SIG-M5 treated with dmso at 0.1 percent for 504 hours (cell line): ENCODE measurements at regions not wholly inside any gene's neighbourhood (a gene's known extent, or its start where the extent isn't known, plus 50 kb on each side); places are given as distances from the start of the nearest gene placed in this dataset.
"Not testable (repeated sequence)": the region's sequence is repeated elsewhere in the genome, so short reads cannot be mapped to it uniquely, and the experiment has no call there.

ENCODE experiments used
- DNase-seq: peaks from one replicate; lab custom pipeline; 2025; ENCODE audit not compliant: unreplicated experiment; lab: John Stamatoyannopoulos, UW

- no peak for DNase-seq
Measured at GRCh38 chr2:65749545-65749944, 317.1 kb upstream of the SPRED2 start.

GRCh38 chr2:65747875-65748274, 315.5 kb upstream of the SPRED2 start:
- not testable (repeated sequence) for DNase-seq

DNA sequence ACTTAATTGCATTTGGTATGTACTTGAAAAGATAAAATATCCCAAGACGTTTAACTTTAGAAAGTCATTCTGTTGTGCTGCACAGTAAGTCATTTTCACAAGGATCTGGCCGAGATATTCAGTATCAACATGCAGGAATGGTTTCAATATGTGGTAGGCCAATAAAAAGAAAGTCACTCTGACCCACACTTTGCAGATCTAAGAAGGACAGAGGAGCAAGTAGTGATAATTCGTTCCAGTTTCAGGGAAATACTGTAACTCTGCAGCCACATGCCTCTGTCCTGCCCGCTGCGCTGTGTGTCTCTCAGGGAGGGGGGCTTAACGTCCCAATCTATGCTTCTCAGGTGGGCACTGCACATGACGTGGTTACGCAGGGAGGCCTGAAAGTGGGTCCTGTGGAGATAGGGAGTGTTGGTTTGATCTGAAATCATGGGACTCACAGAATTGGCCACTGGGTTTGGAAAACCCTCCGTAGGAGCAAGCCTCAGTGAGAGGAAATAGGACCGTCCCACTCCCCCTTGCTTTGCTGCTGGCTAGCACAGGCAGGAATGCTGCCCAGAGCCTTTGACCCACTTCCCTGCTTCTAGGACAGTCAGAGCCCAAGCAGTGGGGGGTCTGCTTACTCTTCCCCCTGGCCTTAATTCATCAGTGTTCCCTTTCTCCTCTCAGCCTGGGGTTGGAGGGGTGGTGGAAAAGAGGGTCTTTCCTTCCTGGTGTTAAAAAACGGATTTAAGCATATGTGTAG, 314.7 kb upstream of the SPRED2 start:
- no peak for DNase-seq

DNA sequence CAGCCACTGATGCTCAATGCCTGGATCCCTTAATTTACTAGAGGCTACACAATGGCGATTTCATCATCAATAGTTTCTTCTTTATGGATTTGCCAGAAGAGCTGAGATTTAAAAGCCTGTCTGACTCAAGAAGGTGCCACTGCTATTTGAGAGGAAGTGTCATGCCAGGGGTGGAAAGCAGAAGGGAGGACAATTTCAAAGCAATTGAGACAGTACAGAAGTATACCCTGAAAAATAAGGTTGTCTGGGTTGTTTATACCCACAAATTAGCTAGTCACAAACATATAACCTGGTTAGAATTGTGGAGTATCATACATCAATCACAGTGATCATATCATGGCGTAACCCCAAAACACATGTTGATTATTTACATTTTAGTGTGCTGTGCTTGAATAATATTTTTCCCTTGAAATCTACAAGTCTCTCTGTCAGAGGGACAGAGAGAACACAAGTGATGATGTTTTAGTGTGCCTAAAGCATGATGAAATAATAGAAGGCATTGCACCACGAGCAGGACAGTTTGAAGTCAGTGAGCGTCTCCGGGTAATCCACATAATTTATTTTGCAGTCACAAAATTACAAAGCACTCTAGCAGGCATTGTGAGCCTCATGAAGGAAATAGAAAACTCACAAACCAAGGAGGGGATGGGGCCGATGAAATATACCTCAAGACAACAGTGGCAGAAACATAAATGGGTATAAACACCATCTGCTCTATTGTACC, 312.2 kb upstream of the SPRED2 start:
- no peak for DNase-seq

DNA sequence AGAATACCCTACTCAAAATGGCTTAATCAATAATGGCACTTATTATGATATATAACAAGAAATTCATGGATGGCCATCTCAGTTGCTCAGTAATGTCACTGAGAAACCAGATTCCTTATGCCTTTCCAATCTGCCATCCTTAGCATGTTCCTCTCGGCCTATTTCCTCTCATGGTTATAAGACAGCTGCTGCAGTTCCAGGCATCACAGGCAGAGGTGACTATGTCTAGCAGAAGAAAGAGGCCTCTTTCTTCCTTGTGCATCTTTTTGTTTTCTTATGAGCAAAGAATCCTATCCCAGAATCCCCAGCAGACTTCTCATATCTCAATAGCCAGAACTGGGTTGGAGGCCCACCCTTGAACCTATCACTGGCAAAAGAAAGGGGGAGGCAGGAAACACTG, 310.6 kb upstream of the SPRED2 start:
- DNase-seq = no peak

GRCh38 chr2:65739927-65740326, 307.5 kb upstream of the SPRED2 start:
- DNase-seq = no peak

- no peak for DNase-seq
Measured at GRCh38 chr2:65737452-65738011, 305.1 kb upstream of the SPRED2 start.

GRCh38 chr2:65731476-65731875, 299.1 kb upstream of the SPRED2 start:
- no peak for DNase-seq

- no peak for DNase-seq
Measured at GRCh38 chr2:65730186-65730585, 297.8 kb upstream of the SPRED2 start.

GRCh38 chr2:65729246-65729645, 296.8 kb upstream of the SPRED2 start:
- no peak for DNase-seq

- no peak for DNase-seq
Measured at GRCh38 chr2:65728477-65729180, 296.2 kb upstream of the SPRED2 start.

DNA sequence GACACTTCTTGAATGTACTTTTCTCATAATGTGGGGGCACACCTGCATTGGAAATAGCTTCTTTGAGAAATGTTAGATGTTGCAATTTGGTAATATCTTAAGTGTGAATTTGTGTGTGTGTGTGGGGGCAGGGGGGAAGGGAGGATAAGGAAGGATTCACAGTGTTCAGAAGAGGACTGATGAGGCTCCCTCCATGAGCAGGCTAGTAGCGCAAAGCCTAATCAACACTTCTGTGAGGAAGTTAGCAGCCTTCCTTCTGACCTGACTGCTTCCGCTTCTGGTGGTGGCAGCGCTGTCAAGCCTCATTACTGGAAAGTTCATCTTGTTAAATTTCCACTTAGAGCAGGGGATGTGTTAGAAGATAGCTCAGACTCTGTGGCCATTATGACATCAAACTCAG, 295.4 kb upstream of the SPRED2 start:
- DNase-seq = no peak

- no peak for DNase-seq
Measured at GRCh38 chr2:65727381-65727780, 295.0 kb upstream of the SPRED2 start.

DNA sequence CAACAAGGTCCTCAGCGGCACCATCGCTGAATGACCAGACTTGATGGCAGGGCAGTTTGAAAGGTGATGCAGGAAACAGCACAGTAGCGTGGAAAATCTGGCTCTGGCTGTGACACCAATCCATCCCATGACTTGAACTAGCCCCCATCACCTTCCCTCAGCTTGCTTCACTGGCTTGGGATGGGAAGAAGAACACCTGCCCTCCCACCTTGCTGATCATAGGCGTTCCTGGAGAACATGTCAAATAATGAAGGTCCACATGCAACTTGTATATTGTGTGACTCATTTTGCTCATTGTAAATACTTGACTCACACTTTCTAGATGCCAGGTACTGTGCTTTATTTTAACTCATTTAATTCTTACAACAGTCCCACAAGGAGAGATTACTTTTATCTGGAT, 292.4 kb upstream of the SPRED2 start:
- DNase-seq = no peak

- no peak for DNase-seq
Measured at GRCh38 chr2:65724336-65724735, 291.9 kb upstream of the SPRED2 start.

DNA sequence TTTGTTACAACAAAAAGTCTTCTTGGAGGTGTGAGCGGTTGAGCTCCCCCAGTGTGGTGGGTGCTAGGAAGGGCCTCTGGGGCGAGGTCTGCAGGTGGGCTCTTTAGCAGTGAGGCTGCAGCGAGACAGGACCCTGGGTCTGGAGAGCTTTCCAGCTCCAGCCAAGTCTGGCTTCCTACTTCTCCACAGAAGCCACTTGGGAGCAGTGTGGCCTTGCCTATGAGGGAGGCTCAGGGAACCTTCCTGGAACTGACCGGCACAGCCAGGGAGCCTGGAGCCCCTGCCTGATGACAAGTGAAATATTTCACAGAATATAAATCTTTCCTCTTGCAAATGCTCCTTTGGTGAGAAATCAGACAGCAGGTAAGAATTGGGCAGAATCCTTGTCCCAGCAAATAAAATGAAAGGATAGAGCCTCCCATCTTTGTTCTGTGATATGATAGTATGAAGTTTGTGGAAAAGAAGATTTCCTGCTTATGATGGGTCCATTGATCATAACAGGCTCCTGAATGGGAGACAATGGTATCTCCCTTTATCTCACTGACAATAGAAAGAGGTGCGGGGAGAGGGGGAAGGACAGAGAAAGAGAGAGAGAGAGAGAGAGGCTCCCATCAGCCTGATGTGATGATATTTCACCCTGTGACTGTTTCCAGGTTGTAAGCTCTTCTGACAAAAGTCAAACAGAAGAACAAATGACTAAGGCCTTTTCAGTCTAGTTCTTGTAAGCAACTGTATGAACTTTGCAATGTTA, 289.8 kb upstream of the SPRED2 start:
- DNase-seq = no peak

- no peak for DNase-seq
Measured at GRCh38 chr2:65716698-65717097, 284.3 kb upstream of the SPRED2 start.

DNA sequence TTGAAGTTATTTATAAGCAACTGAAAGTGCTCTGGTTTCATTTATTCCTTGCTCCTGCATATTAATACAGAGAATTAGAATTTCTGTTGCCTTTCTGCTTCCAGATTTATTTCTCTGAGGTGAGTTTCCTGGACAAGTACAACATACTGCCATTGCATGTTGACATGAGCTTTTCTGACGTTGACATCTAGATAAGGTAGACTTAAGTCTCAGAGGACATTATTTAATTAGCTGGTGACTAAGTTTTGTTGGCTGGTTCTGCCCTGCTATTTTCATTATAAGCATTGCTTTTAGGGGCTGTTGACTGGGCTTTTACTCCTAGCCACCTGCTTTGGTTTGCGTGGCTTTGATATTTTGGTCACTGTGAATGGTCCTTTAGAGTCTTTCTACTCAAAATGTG, 282.9 kb upstream of the SPRED2 start:
- no peak for DNase-seq

- no peak for DNase-seq
Measured at GRCh38 chr2:65714866-65715265, 282.5 kb upstream of the SPRED2 start.

GRCh38 chr2:65711863-65712262, 279.5 kb upstream of the SPRED2 start:
- no peak for DNase-seq

DNA sequence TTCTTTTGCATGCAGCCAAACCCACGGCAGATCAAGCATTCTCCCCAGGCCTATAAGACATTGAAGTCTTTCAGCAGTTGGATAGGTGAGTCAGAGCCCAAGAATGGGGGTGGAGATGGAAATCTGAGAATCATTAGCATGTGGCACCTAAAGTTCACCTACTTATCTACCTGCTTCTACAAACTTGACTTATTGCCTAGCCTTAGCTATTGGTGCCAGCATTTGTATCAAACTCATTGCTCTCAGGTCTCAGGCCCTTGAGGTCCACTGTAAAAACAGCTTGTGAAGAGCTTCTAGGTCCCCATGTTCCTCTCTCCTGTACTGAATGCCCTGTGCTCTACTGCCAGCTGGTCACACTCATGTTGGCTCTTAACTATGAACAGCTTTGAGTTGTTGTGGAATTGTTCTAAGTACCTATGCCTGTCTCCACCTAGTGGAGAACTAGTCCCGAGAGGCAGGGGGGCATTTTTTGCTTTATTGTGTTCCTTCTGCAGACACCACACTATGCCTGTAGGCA, 278.4 kb upstream of the SPRED2 start:
- DNase-seq = peak; percentile 45
